Upper lobe of left lung (tissue), 4 donors: ENCODE measurements at regions not wholly inside any gene's neighbourhood (a gene's known extent, or its start where the extent isn't known, plus 50 kb on each side); places are given as distances from the start of the nearest gene placed in this dataset.

Source experiments
- CTCF ChIP-seq, 6 experiments: fragments of 450-650 bp in 4 of 6; fragments of 200-600 bp in 2 of 6; sonication (generic) in 2 of 6; IDR thresholded peaks; one replicate each; pipeline ENCODE4 v1.5.1; 2016 to 2019; ENCODE audit warnings: antibody characterized with exemption in 6 of 6
- EP300 ChIP-seq, 4 donors: sonication (generic); formaldehyde crosslinking; IDR thresholded peaks; one replicate each; pipeline ENCODE4 v1.5.1; 2017; ENCODE audit warnings: antibody characterized with exemption in 4 of 4, control low read depth in 2 of 4
- POLR2A ChIP-seq, 4 donors: fragments of 450-650 bp; IDR thresholded peaks; one replicate each; pipeline ENCODE4 v1.5.1; 2016 to 2017; ENCODE audit warnings: antibody characterized with exemption in 4 of 4, mild to moderate bottlenecking in 2 of 4
- POLR2AphosphoS5 ChIP-seq, 2 donors: sonication (generic); formaldehyde crosslinking; IDR thresholded peaks; one replicate each; pipeline ENCODE4 v1.5.1; 2017; ENCODE audit warnings: antibody characterized with exemption in 2 of 2

GRCh38 chr22:40113696-40114095 is 64.0 kb upstream of the TNRC6B start:
- TF ChIP-seq CTCF (IDR thresholded peaks at IDR 0.05) (no peak), POLR2A (IDR thresholded peaks at IDR 0.05) (no peak), POLR2AphosphoS5 (IDR thresholded peaks at IDR 0.05) (no peak), EP300 (IDR thresholded peaks at IDR 0.05) (no peak)
